HG03097 (cell line): ENCODE measurements at regions not wholly inside any gene's neighbourhood (a gene's known extent, or its start where the extent isn't known, plus 50 kb on each side); places are given as distances from the start of the nearest gene placed in this dataset.
"Not testable (repeated sequence)": the region's sequence is repeated elsewhere in the genome, so short reads cannot be mapped to it uniquely, and the experiment has no call there.

Source experiments
- ATAC-seq: cut with Tn5 transposase; IDR thresholded peaks from one replicate; pipeline ENCODE4 v1.9.1; 2021; ENCODE audit not compliant: unreplicated experiment, low FRiP score

DNA sequence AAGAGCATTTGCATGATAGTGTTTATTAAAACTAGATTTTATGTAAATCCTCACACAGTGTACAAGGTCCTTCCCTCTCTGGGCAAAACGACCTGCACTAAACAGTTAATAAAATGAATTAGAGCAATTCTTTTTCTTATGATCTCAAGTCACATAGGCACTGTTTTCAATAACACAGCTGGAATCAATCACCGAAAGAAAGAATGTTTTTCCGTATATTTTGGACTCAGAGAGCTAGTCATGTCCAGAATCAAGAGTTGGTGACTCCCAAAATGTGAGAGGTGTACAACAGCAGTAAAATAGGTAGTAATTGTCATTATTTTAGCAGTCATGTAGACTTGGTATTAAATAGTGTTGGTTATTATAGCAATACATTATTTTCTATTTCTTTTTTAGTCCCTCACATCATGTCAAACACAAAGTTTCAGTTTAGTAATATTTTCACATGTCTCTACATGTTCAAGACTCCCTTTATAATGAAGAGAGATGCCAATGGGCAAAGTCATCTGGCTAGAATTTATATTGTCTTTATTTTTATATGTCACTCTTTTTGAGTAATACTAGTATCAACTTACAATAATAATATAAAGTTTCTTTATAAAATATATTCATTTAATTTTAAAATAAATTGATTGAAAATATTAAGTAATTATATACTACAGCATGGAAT, 448.6 kb upstream of the CDIN1 start:
- no peak for ATAC-seq

DNA sequence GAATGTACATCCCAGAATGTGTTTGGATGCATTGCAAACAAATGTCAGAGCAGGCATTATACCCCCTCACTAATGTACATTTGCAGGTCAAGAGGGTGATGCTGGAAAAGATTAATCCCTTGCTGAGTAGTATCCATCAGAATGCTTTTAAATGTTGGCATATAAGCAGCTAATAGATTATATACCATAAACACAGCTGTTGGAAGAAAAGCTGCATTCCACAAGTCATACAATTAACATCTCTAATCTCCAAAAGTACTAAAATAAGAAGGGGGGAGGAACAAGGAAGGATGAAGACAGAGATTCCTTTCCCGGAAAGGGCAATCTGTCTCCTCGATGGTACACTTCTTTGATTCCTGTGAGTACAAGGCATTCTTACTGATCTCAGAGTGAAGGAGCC, 445.7 kb upstream of the CDIN1 start:
- ATAC-seq: no peak

DNA sequence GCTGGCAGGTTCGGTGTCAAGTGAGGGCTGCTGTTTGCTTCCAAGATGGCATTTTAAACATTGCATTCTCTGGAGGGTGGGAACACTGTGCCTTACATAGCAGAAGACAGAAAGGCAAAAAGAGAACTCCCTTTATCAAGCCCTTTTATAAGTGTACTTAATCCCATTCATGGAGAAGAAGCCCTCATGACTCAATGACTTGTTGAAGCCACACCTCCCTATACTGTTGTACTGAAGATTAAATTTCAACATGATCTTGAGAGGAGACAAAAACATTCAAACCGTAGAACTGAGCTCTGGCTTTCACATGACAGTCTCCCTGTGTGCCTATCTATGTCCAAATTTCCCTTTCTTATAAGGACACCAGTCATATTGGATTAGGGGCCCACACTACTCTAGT, 443.4 kb upstream of the CDIN1 start:
- ATAC-seq: no peak

DNA sequence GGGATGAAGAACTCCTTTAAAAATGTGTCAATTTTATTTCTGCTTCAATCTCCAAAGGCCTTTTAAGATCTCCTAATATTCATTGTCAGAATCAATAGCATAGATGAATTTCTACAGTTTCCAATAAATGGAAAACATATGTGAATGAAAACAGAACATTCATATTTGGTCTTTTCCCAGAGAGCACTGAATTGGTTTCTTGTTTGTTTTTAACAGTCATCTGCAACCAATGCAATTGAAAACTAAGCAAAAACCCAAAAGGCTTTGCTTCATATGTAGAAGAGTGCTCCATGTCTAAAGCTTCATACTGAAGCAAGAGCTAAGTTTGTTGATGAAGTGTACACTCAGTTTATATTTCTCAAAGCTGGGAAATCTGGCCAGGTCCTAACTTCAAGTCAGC, 426.5 kb upstream of the CDIN1 start:
- no peak for ATAC-seq

DNA sequence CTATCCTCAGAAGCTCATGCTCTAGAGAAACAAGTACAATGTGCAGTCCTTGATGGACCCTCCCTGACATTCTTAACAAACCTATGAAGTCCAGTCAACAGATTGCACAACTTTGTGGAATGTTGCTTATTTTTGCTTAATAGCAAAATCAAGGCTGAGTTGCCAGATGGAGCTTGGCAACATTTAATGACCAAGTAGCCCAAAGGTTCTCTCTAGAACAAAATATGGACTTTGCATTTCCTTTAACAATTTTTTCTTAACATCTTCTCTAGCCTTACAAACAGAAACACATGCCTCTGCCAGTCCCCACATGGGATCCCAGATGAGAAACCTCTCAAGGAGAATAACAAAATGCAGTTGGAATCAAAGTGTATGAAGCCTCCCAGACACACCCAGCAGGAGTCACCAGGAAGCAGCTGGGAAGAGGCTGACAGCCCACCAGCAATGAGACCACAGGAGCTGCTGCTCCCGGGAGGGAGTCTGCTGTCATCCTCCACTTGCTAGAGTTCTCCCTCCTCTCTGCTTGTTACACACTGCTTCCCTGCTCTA, 422.5 kb upstream of the CDIN1 start:
- no peak for ATAC-seq

DNA sequence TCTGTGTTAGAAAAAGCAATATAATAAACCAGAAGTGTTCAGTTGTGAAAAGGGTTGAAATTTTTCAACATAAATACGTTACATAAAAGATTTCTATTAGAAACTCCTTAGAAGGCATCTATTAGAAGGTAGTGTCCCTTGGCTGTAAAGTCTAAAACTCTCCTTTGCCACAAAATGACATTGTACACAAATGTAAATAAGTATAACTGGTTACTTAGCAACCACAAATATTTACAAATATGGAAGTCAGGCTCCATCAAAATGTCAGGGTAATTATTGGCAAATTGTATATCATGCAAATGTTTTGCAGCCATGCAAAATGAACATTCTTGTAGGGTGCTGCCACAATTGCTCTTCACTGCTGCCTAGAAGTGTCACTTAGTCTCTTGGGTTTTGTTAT, 419.1 kb upstream of the CDIN1 start:
- no peak for ATAC-seq

DNA sequence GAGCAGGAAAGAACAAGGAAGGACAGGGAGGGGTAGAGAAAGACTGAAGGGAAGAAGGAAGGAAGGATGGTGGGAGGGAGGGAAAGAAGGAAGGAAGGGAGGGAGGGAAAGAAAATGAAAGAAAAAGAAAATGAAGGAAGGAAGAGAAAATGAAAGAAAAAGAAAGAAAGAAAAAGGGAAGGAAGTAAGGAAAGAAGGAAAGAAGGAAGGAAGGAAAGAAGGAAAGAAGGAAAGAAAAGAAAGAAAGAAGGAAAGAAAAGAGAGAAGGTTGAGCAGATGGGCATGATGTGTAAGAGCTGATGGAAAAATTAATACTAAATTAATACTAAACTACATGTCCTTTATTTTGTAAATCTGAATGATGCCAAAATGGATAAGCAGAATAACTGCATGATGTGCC, 418.3 kb upstream of the CDIN1 start:
- no peak for ATAC-seq

DNA sequence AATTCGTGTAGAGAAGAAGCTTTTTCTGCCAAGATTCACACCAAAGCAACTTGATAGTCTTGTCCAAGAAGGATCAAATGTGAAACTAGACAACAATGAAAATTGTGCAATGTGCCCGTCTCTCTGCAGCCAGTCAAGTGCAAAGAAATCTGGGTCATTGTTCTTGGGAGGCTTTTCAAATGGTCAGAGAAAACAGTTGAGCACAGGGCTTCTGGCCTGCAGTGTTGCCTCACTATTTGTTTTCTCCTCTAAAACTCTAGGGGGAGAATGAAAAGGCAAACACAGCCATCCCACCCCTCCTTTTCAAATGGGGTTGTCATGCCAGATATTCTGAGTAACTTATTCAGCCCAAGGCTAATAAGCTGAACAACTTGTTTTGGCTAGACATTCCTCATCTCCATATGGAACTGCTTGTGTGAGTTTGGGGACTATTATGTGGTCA, 417.6 kb upstream of the CDIN1 start:
- no peak for ATAC-seq

DNA sequence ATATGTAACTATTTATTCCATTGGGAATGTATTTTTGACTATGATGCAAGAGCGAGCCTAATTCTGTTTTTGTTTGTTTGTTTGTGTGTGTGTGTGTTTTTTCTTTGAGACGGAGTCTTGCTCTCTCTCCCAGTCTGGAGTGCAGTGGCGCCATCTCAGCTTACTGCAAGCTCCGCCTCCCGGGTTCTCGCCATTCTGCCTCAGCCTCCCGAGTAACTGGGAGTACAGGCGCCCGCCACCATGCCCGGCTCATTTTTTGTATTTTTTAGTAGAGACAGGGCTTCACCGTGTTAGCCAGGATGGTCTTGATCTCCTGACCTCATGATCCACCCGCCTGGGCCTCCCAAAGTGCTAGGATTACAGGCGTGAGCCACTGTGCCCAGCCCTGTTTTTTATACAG, 415.4 kb upstream of the CDIN1 start:
- ATAC-seq: not testable (repeated sequence)

DNA sequence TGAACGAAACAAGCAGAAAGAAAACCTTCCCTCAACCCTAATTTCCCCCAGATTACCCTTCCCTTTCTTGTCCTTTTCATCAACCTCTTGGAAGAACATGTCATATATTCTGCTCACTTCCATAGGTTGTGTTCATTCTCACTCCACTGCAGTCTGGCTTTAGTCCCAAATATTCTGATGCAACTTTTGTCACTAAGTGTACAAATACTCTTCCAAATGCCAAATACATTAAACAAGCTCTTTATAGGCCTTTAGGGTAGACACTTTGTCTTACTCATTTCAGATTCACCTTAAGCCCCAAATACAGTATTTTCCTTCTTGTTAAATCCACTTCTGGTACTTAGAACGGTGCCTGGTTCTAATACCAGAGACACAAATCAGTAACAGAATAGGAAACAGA, 406.5 kb upstream of the CDIN1 start:
- ATAC-seq: no peak

DNA sequence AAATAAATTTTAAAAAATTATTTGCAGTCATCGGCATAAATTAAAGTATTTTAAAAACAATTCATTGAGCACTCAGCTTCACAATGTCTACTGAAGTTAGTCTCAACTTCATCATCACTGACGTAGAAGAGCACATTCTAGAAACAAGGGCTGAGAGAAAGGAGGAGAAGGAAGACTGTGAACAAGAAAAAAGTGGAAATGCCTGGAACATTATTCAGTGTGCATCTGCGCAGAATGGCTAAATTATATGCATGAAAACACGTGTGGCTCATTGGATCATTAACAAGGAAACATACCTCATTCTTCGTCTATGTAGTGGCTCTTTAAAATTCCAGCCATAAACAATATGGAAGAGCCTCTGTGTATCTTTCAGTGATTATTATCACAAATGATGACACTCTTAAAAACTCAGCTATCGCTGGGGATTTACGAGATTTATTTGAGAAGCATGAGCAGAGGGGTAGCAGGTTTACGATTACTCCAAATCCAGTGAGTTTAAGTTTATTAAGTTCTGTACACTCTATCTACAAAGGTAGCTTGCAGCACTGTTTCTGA, 404.2 kb upstream of the CDIN1 start:
- no peak for ATAC-seq

DNA sequence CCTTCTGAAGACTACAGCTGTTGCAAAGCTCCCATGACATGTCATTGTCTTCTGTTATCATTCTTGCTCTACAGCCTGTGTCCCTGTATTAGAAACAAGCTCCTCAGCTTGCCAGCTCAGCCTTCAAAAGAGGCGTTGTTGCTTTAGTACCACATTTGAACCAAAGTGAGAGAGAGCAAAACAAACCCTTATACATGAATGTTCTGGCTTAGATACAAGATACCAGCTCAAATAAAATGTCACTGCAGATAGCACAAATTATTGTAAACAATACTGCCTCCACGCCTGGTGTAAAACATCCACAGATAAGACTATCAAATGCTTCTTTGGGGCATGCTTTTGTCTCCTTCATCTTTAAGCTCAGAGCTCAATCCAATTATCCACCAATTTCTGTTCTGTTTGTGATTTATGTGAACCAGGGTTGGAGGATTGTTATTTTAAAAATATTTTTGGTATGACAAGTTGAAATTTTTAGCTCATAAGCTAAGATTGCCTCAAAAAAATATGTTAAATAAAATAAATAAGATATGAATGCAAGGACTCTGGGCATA, 403.6 kb upstream of the CDIN1 start:
- ATAC-seq: no peak

DNA sequence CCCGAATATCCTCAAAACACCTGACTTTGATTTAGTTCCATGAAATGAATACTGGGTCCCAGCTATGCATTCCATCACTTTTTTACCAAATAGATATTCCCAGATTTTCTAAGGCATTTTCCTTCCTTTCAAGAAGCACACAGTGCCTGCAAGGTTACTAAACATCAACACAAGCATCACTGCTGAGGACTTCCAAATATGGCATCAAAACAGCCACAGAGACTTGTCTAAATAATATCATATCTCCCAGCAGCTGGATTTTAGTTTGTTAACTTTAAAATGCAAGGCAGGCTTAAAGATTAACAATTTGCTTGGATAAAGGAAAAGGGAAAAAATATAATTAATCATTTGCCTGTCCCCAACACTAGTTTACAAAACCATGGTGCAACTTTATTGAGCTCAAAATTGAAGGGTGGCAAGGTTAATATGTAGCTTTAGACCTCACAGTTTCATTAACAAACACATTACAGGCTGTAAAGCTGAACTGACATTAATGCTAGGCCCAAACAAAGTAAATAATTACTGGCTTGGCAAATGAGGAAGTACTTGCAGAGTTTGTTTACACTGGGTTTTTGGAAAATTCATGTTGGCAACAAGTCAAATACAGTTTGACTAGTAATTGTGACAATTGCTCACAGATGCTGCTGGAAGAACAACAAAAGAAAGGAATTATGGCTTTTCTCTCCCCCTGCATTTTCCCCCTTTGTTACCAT, 401.7 kb upstream of the CDIN1 start:
- ATAC-seq: no peak

DNA sequence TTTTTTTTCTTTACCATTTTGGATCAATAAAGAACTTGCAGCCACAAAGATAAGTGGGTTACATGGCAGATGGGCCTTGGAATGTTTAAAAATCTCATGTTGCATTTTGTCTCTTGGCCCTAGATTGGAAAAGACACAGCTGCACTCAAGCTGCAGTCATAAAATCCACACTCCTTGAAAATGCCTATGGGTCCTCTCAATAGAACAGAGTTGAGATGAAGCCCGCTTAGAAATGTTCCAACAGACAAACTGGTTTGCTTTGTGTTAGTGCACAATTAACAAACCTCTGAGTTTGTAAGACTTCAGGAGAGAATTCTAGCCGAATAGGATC, 401.2 kb upstream of the CDIN1 start:
- ATAC-seq: no peak

DNA sequence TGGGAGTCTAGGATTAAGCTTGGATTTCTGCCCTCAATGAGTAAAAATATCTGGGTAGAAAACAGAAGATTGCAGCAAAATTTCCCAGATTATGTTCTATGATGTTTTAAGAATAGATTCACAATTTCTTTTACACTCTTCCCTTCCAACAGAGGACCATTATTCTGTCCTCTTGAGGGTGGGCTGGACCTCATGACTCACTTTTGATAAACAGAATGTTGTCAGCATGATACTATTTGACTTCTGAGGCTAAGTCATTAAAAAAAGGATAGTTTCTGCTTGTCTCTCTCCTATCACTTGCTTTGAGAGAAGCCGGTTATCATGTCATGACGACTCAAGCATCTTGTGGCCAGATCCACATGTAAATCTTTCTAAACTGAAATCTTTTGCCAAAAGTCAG, 396.2 kb upstream of the CDIN1 start:
- ATAC-seq: no peak

DNA sequence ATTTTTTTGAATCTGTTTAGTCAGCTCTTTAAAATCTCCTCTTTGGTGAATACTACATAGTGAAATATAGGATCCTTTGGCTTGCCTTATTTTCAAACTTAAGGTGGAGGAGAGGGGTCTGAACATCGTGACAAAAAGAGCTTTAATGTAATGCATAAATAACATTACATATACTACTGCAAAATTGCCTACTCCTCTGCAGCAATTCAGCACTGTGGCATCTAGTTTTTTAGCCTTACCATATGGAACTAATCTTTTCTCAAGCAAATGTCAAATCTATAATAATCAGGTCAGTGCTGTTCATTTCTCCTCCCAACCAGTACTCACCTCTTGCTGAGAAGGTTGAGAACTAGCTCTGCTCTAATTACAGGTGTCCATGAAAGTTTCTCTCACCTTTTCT, 394.0 kb upstream of the CDIN1 start:
- no peak for ATAC-seq

DNA sequence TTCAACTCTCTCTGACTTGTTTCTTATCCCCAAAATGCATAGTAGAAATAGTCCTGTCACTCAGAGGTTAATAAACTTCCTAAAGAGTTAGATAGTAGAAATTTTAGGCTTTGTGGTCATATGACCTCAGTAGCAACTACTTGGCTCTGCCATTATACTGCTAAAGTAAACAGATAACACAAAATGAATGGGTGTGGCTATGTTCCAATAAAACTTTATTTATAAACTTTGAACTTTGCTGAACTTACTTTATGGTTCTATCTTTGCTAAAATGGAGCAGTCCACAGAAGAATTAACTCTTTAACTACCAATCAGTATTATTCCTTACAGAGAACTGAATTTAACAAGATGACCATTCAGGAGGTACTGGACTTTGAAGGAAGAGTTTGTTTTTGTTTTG, 393.6 kb upstream of the CDIN1 start:
- no peak for ATAC-seq

DNA sequence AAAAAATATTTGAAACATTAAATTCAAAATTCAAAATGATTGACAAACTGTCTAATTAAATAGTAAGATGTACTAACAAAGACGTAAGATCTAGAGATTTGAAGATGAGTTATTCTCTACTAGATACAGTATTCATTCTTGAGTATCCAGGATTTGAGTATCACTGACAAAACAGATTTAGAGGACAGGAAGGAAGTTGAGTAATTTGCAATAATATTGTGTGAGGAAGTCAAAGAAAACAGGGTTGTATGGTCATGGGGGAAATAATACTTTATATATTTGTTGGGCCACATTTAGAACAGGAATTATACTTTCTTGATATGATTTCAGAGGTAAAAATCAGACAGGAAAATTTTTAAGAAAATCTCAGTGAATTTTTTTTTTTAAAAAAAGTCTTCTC, 393.1 kb upstream of the CDIN1 start:
- no peak for ATAC-seq

DNA sequence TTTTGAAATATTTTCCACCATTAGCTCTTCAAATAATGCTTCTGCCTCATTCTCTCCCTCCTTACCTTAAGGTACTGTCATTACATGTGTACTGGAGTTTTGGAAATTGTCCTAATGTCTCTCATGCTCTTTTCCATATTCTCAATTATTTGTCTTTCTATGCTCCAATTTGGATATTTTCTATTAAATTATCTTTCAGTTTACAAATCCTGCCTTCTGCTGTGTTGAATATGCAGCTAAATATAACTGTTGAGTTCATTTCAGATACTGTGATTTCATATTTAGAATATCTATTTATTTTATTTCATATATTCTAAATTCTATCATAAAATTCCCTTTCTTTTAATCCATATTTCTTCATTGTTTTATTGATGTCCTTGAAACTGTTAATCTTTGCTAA, 388.0 kb upstream of the CDIN1 start:
- no peak for ATAC-seq

DNA sequence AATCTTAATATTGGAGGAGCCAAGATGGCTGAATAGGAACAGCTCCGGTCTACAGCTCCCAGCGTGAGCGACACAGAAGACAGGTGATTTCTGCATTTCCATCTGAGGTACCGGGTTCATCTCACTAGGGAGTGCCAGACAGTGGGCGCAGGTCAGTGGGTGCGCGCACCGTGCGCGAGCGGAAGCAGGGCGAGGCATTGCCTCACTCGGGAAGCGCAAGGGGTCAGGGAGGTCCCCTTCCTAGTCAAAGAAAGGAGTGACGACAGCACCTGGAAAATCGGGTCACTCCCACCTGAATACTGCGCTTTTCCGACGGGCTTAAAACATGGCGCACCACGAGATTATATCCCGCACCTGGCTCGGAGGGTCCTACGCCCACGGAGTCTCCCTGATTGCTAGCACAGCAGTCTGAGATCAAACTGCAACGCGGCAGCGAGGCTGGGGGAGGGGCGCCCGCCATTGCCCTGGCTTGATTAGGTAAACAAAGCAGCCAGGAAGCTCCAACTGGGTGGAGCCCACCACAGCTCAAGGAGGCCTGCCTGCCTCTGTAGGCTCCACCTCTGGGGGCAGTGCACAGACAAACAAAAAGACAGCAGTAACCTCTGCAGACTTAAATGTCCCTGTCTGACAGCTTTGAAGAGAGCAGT, 383.9 kb upstream of the CDIN1 start:
- ATAC-seq: not testable (repeated sequence)

DNA sequence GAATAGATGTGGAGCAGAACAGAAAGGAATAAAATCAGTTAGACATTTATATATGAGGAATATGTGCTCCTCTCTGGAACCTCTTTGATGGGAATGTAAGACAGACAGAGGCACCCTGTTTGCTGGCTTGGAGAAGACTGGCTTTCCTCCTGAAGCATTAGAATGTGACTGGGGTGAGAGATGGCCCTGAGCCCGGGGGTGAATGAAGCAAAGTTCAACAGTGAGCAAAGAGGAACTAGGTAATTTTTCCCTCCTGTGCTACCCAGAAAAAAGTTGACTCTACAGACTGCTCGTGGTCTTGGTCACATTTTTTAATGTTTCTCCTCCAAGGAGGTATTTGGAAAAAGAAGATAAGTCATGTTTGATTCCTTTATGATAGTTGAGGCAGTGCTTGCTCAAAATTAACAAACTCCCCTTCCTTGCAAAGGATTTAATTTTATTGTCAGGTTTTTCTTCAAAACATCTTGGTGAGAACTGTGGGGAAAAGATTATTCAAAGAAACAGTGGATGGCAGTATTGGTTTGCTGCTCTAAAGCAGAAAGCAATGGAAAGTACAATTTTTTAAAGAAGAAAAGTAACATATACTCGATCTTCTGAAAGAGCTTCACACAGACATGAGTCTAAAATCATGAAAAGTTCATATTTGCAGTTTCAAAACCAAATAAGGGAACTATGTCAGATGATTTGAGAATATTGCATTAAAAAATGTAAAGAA, 370.4 kb upstream of the CDIN1 start:
- ATAC-seq: no peak
